HG03432 (cell line): ENCODE measurements at regions not wholly inside any gene's neighbourhood (a gene's known extent, or its start where the extent isn't known, plus 50 kb on each side); places are given as distances from the start of the nearest gene placed in this dataset.
"Not testable (repeated sequence)": the region's sequence is repeated elsewhere in the genome, so short reads cannot be mapped to it uniquely, and the experiment has no call there.

Experiments
- ATAC-seq: cut with Tn5 transposase; IDR thresholded peaks from one replicate; pipeline ENCODE4 v1.9.1; 2021; ENCODE audit warnings: mild to moderate bottlenecking, moderate library complexity; ENCODE audit not compliant: unreplicated experiment

DNA sequence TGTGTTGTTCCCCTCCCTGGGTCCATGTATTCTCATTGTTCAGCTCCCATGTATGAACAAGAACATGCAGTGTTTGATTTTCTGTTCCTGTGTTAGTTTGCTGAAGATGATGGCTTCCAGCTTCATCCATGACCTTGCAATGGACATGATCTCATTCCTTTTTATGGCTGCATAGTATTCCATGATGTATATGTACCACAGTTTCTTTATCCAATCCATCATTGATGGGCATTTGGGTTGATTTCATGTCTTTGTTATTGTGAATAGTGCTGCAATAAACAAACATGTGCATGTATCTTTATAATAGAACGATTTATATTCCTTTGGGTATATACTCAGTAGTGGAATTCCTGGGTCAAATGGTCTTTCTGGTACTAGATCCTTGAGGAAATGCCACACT lies 65.1 kb upstream of the SLC13A1 start:
- not testable (repeated sequence) for ATAC-seq

- no peak for ATAC-seq
Measured at GRCh38 chr7:123260428-123260960, 60.7 kb upstream of the SLC13A1 start.

- ATAC-seq: no peak
Measured at GRCh38 chr7:123259759-123260158, 60.0 kb upstream of the SLC13A1 start.
